ENCODE measurements at regions not wholly inside any gene's neighbourhood (a gene's known extent, or its start where the extent isn't known, plus 50 kb on each side); places are given as distances from the start of the nearest gene placed in this dataset.
"Not testable (repeated sequence)": the region's sequence is repeated elsewhere in the genome, so short reads cannot be mapped to it uniquely, and the experiment has no call there.

- TF ChIP-seq TAF1 (IDR thresholded peaks at IDR 0.05; ENCODE audit: borderline replicate concordance, low read depth, low read length) = no peak
- TF ChIP-seq GABPA (IDR thresholded peaks at IDR 0.05; ENCODE audit: low read depth) = no peak
- Histone ChIP-seq H3K9ac (no peak overlapping the region), H3K4me3 (ENCODE audit: low read depth in 2 of 2, low read length in 1 of 2) (no peak overlapping the region), H2AFZ (ENCODE audit: low read depth) (no peak overlapping the region), H3K79me2 (ENCODE audit: insufficient read depth) (no peaks in the 10 kb centered on the region), H3K9me2 (no peaks in the 10 kb centered on the region), H4K20me1 (ENCODE audit: insufficient read depth) (no peaks in the 10 kb centered on the region), H3K27ac (ENCODE audit: low read depth in 2 of 2, low read length in 1 of 2) (no peak overlapping the region), H3F3A (replicated peaks; ENCODE audit: insufficient read depth) (no peaks in the 10 kb centered on the region), H3K27me3 (ENCODE audit: insufficient read depth) (no peaks in the 10 kb centered on the region), H3K9me3 (no peaks in the 10 kb centered on the region), H3K36me3 (replicated peaks in 1 of 2; ENCODE audit: control insufficient read depth in 1 of 2, insufficient read depth in 2 of 2, low read length in 1 of 2) (no peaks in the 10 kb centered on the region), H3K4me1 (ENCODE audit: control insufficient read depth in 1 of 2, insufficient read depth in 2 of 2, low read depth in 1 of 2, low read length in 1 of 2) (peaks cover 0 to 3% of the 10 kb centered on the region in 2 experiments; a peak in 2 of 4 replicates), H3K4me2 (no peak overlapping the region)
- DNase-seq = no peak
- POLR2A ChIA-PET = no interaction called here
- CTCF ChIA-PET = interaction anchor here (1.5 to 4.1 kb wide), 3 partner anchors 10 to 498 kb away, joined by 3 to 12 read pairs (median 4); no protein-coding TSS in a partner anchor
- 23% methylated on average over 6 of the region's 6 CpGs for WGBS (ENCODE audit: low lambda C conversion rate)
These were observed 469.6 kb downstream of the GADD45G start for GRCh38 chr9:90074316-90074962.

- H3K79me2 ChIP-seq (ENCODE audit: insufficient read depth); H3K4me1 ChIP-seq (ENCODE audit: control insufficient read depth in 1 of 2, insufficient read depth in 2 of 2, low read depth in 1 of 2, low read length in 1 of 2); H3K27ac ChIP-seq (ENCODE audit: low read depth in 2 of 2, low read length in 1 of 2); H4K20me1 ChIP-seq (ENCODE audit: insufficient read depth); H3K9me3 ChIP-seq; H2AFZ ChIP-seq (ENCODE audit: low read depth); POLR2A ChIA-PET; H3K4me3 ChIP-seq (ENCODE audit: low read depth in 2 of 2, low read length in 1 of 2); H3K27me3 ChIP-seq (ENCODE audit: insufficient read depth); H3K4me2 ChIP-seq; H3F3A ChIP-seq (replicated peaks; ENCODE audit: insufficient read depth); H3K36me3 ChIP-seq (replicated peaks in 1 of 2; ENCODE audit: control insufficient read depth in 1 of 2, insufficient read depth in 2 of 2, low read length in 1 of 2); H3K9me2 ChIP-seq; H3K9ac ChIP-seq; DNase-seq: not testable (repeated sequence)
- CTCF ChIA-PET = interaction anchor here (0.9 to 1.2 kb wide), 4 partner anchors 16 to 475 kb away, joined by 3 to 5 read pairs (median 4); no protein-coding TSS in a partner anchor
- WGBS (ENCODE audit: low lambda C conversion rate) = 54% methylated on average over 3 of the region's 3 CpGs
These were observed 472.8 kb downstream of the GADD45G start for GRCh38 chr9:90077598-90077997.

DNA sequence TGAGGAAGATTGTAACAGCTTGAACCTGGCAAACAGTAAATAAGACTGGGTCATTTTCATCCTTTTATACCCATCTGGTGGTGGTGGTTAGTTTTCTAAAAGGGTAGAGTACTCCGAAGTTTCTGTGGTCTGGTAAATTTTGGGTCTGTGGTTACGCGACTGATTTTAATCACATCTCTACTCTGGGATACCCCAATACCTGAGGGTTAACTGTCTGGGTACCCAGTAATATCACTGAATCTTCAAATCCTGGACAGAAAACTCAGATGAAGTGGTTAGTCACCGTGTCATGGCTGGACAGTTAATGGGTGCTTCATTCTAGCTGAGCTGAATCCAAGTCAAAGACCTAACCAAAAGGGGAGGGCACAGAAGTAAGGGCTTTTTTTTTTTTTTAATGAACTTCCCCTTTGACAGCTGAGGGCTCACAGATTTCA is 474.2 kb downstream of the GADD45G start:
- POLR2A ChIA-PET = no interaction called here

More for the DNA sequence above, 474.2 kb downstream of the GADD45G start:
- WGBS (ENCODE audit: low lambda C conversion rate) = 69% methylated on average over 4 of the region's 4 CpGs
- H2AFZ ChIP-seq (ENCODE audit: low read depth) = no peak overlapping the region
- no peaks in the 10 kb centered on the region for H3K79me2 ChIP-seq (ENCODE audit: insufficient read depth)
- no peak for DNase-seq
- H3K9me3 ChIP-seq = no peaks in the 10 kb centered on the region
- no peaks in the 10 kb centered on the region for H4K20me1 ChIP-seq (ENCODE audit: insufficient read depth)
- no peak overlapping the region for H3K9ac ChIP-seq
- TF ChIP-seq FOSL2 (IDR thresholded peaks at IDR 0.05; ENCODE audit: borderline replicate concordance, low read depth) = no peak
- TF ChIP-seq, protein P1, sequence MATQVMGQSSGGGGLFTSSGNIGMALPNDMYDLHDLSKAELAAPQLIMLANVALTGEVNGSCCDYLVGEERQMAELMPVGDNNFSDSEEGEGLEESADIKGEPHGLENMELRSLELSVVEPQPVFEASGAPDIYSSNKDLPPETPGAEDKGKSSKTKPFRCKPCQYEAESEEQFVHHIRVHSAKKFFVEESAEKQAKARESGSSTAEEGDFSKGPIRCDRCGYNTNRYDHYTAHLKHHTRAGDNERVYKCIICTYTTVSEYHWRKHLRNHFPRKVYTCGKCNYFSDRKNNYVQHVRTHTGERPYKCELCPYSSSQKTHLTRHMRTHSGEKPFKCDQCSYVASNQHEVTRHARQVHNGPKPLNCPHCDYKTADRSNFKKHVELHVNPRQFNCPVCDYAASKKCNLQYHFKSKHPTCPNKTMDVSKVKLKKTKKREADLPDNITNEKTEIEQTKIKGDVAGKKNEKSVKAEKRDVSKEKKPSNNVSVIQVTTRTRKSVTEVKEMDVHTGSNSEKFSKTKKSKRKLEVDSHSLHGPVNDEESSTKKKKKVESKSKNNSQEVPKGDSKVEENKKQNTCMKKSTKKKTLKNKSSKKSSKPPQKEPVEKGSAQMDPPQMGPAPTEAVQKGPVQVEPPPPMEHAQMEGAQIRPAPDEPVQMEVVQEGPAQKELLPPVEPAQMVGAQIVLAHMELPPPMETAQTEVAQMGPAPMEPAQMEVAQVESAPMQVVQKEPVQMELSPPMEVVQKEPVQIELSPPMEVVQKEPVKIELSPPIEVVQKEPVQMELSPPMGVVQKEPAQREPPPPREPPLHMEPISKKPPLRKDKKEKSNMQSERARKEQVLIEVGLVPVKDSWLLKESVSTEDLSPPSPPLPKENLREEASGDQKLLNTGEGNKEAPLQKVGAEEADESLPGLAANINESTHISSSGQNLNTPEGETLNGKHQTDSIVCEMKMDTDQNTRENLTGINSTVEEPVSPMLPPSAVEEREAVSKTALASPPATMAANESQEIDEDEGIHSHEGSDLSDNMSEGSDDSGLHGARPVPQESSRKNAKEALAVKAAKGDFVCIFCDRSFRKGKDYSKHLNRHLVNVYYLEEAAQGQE (IDR thresholded peaks at IDR 0.05; ENCODE audit: low read depth, low read length) = no peak
- no peak for TF ChIP-seq RXRA (IDR thresholded peaks at IDR 0.05; ENCODE audit: borderline replicate concordance, low read depth)
- no peak for TF ChIP-seq TEAD4 (IDR thresholded peaks at IDR 0.05; ENCODE audit: borderline replicate concordance, insufficient read depth)
- no peak for TF ChIP-seq MAX (IDR thresholded peaks at IDR 0.05; ENCODE audit: low read depth)
- TF ChIP-seq, protein P2, sequence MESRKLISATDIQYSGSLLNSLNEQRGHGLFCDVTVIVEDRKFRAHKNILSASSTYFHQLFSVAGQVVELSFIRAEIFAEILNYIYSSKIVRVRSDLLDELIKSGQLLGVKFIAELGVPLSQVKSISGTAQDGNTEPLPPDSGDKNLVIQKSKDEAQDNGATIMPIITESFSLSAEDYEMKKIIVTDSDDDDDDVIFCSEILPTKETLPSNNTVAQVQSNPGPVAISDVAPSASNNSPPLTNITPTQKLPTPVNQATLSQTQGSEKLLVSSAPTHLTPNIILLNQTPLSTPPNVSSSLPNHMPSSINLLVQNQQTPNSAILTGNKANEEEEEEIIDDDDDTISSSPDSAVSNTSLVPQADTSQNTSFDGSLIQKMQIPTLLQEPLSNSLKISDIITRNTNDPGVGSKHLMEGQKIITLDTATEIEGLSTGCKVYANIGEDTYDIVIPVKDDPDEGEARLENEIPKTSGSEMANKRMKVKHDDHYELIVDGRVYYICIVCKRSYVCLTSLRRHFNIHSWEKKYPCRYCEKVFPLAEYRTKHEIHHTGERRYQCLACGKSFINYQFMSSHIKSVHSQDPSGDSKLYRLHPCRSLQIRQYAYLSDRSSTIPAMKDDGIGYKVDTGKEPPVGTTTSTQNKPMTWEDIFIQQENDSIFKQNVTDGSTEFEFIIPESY (IDR thresholded peaks at IDR 0.05; ENCODE audit: borderline replicate concordance, low read depth) = no peak
- TF ChIP-seq MXI1 (IDR thresholded peaks at IDR 0.05; ENCODE audit: low read depth, low read length) = no peak
- H3K4me3 ChIP-seq (ENCODE audit: low read depth in 2 of 2, low read length in 1 of 2) = no peak overlapping the region
- no peak overlapping the region for H3K4me2 ChIP-seq
- no peaks in the 10 kb centered on the region for H3K36me3 ChIP-seq (replicated peaks in 1 of 2; ENCODE audit: control insufficient read depth in 1 of 2, insufficient read depth in 2 of 2, low read length in 1 of 2)
- H3F3A ChIP-seq (replicated peaks; ENCODE audit: insufficient read depth) = no peaks in the 10 kb centered on the region
- H3K9me2 ChIP-seq = no peaks in the 10 kb centered on the region
- H3K27ac ChIP-seq (ENCODE audit: low read depth in 2 of 2, low read length in 1 of 2) = no peak overlapping the region
- CTCF ChIA-PET = interaction anchor here (1.2 to 2.0 kb wide), 2 partner anchors 21 to 481 kb away, joined by 4 to 7 read pairs; no protein-coding TSS in a partner anchor
- no peaks in the 10 kb centered on the region for H3K27me3 ChIP-seq (ENCODE audit: insufficient read depth)
- H3K4me1 ChIP-seq (ENCODE audit: control insufficient read depth in 1 of 2, insufficient read depth in 2 of 2, low read depth in 1 of 2, low read length in 1 of 2) = peaks cover 0 to 3% of the 10 kb centered on the region in 2 experiments; a peak in 1 of 4 replicates

All from SK-N-SH (cell line).